ENCODE measurements at regions not wholly inside any gene's neighbourhood (a gene's known extent, or its start where the extent isn't known, plus 50 kb on each side); places are given as distances from the start of the nearest gene placed in this dataset.

GRCh38 chr4:52407545-52407944 lies 251.6 kb downstream of the USP46 start:
- TF ChIP-seq POLR2A (IDR thresholded peaks at IDR 0.05) (no peak), CTCF (IDR thresholded peaks at IDR 0.05) (no peak)
